OCI-LY3 (cell line): ENCODE measurements at regions not wholly inside any gene's neighbourhood (a gene's known extent, or its start where the extent isn't known, plus 50 kb on each side); places are given as distances from the start of the nearest gene placed in this dataset.

Experiments used
- H2AFZ ChIP-seq: fragments of 200-600, 300-600 bp; shearing (Covaris generic); 2 replicates; pipeline ENCODE4 v1.6.0; 2014; ENCODE audit warnings: antibody characterized with exemption, low read depth, low read length
- H3K27ac ChIP-seq: fragments of 200-600, 300-600 bp; sonication (generic); 2 replicates; pipeline ENCODE4 v1.5.1; 2014; ENCODE audit warnings: mild to moderate bottlenecking, low read length, moderate library complexity, mixed read lengths
- H3K27me3 ChIP-seq: fragments of 200-600, 300-600 bp; sonication (generic); 2 replicates; pipeline ENCODE4 v1.6.1; 2014; ENCODE audit warnings: low read depth, low read length, mixed read lengths
- H3K36me3 ChIP-seq: fragments of 200-600, 300-600 bp; sonication (generic); replicated peaks from 2 replicates; pipeline ENCODE3; 2014; ENCODE audit warnings: low read depth, low read length, mixed read lengths
- H3K4me1 ChIP-seq: fragments of 300-600, 200-600 bp; sonication (generic); 2 replicates; pipeline ENCODE4 v1.6.1; 2014; ENCODE audit warnings: low read length, mixed read lengths
- H3K4me2 ChIP-seq: fragments of 200-600, 300-600 bp; sonication (generic); 2 replicates; pipeline ENCODE4 v1.6.1; 2014; ENCODE audit warnings: low read length, mixed read lengths
- H3K4me3 ChIP-seq: fragments of 300-600, 200-600 bp; sonication (generic); 2 replicates; pipeline ENCODE4 v1.5.1; 2014; ENCODE audit warnings: antibody characterized with exemption, mild to moderate bottlenecking, low read length, moderate library complexity
- H3K79me2 ChIP-seq: fragments of 300-600, 200-600 bp; shearing (Covaris generic); 2 replicates; pipeline ENCODE4 v1.6.1; 2014; ENCODE audit warnings: mild to moderate bottlenecking, low read length, mixed read lengths
- H3K9ac ChIP-seq: fragments of 300-600, 200-600 bp; shearing (Covaris generic); 2 replicates; pipeline ENCODE4 v1.6.0; 2014; ENCODE audit warnings: mild to moderate bottlenecking, low read length, moderate library complexity
- H3K9me3 ChIP-seq: fragments of 200-600, 300-600 bp; shearing (Covaris generic); 2 replicates; pipeline ENCODE4 v1.6.1; 2014; ENCODE audit warnings: low read length, mixed read lengths; ENCODE audit not compliant: insufficient read depth
- H4K20me1 ChIP-seq: fragments of 200-600, 300-600 bp; sonication (generic); 2 replicates; pipeline ENCODE4 v1.6.1; 2016; ENCODE audit warnings: low read length, mixed read lengths; ENCODE audit not compliant: insufficient read depth
- CTCF ChIP-seq: fragments of 200-600, 300-600 bp; sonication (generic); IDR thresholded peaks from 2 replicates; pipeline ENCODE4 v1.5.1; 2014; ENCODE audit warnings: antibody characterized with exemption, low read length, low read depth
- EZH2phosphoT487 ChIP-seq: fragments of 200-600 bp; shearing (Covaris generic); IDR thresholded peaks from 2 replicates; pipeline ENCODE4 v1.6.1; 2018; ENCODE audit warnings: antibody characterized with exemption, mixed run types, low read depth

- no peak overlapping the region for H3K27ac ChIP-seq
- H3K79me2 ChIP-seq = no peaks in the 10 kb centered on the region
- no peaks in the 10 kb centered on the region for H3K36me3 ChIP-seq
- H3K9ac ChIP-seq = no peak overlapping the region
- no peaks in the 10 kb centered on the region for H3K9me3 ChIP-seq
- no peaks in the 10 kb centered on the region for H4K20me1 ChIP-seq
- no peak overlapping the region for H3K4me2 ChIP-seq
- H3K27me3 ChIP-seq = no peaks in the 10 kb centered on the region
- TF ChIP-seq CTCF (no peak), EZH2phosphoT487 (no peak)
- no peak overlapping the region for H2AFZ ChIP-seq
- no peaks in the 10 kb centered on the region for H3K4me1 ChIP-seq
- no peak overlapping the region for H3K4me3 ChIP-seq
Measured at GRCh38 chr22:48517039-48518030, 1310.3 kb downstream of the BRD1 start.

GRCh38 chr22:48516571-48516970 lies 1311.1 kb downstream of the BRD1 start:
- Histone ChIP-seq H3K27me3 (no peaks in the 10 kb centered on the region), H2AFZ (no peak overlapping the region)

GRCh38 chr22:48515571-48516200 lies 1312.0 kb downstream of the BRD1 start:
- Histone ChIP-seq H3K79me2 (no peaks in the 10 kb centered on the region), H3K4me2 (no peak overlapping the region), H3K4me1 (no peaks in the 10 kb centered on the region), H3K27me3 (no peaks in the 10 kb centered on the region), H3K9ac (no peak overlapping the region), H3K36me3 (no peaks in the 10 kb centered on the region), H3K9me3 (no peaks in the 10 kb centered on the region), H3K4me3 (no peak overlapping the region), H2AFZ (no peak overlapping the region), H4K20me1 (no peaks in the 10 kb centered on the region), H3K27ac (no peak overlapping the region)
- TF ChIP-seq CTCF (no peak), EZH2phosphoT487 (no peak)

More at GRCh38 chr22:48516571-48516970, 1311.1 kb downstream of the BRD1 start:
- no peaks in the 10 kb centered on the region for H3K4me1 ChIP-seq
- no peaks in the 10 kb centered on the region for H3K36me3 ChIP-seq
- H4K20me1 ChIP-seq = no peaks in the 10 kb centered on the region
- no peak overlapping the region for H3K27ac ChIP-seq
- H3K9ac ChIP-seq = no peak overlapping the region
- no peaks in the 10 kb centered on the region for H3K9me3 ChIP-seq
- H3K4me2 ChIP-seq = no peak overlapping the region
- TF ChIP-seq EZH2phosphoT487 (no peak), CTCF (no peak)
- no peaks in the 10 kb centered on the region for H3K79me2 ChIP-seq
- no peak overlapping the region for H3K4me3 ChIP-seq

GRCh38 chr22:48513929-48514328 lies 1313.7 kb downstream of the BRD1 start:
- no peak overlapping the region for H3K27ac ChIP-seq
- no peaks in the 10 kb centered on the region for H4K20me1 ChIP-seq
- H3K4me2 ChIP-seq = no peak overlapping the region
- no peaks in the 10 kb centered on the region for H3K36me3 ChIP-seq
- TF ChIP-seq CTCF (no peak), EZH2phosphoT487 (no peak)
- H3K4me3 ChIP-seq = no peak overlapping the region
- no peaks in the 10 kb centered on the region for H3K27me3 ChIP-seq
- H3K9me3 ChIP-seq = no peaks in the 10 kb centered on the region
- no peak overlapping the region for H2AFZ ChIP-seq
- H3K9ac ChIP-seq = no peak overlapping the region
- no peaks in the 10 kb centered on the region for H3K4me1 ChIP-seq
- H3K79me2 ChIP-seq = no peaks in the 10 kb centered on the region
